LNCAP (cell line): ENCODE measurements at regions not wholly inside any gene's neighbourhood (a gene's known extent, or its start where the extent isn't known, plus 50 kb on each side); places are given as distances from the start of the nearest gene placed in this dataset.

Experiments used
- CTCF ChIP-seq: fragments of 450-650 bp; IDR thresholded peaks from 2 replicates; pipeline ENCODE4 v1.5.1; 2017; ENCODE audit warnings: mild to moderate bottlenecking

DNA sequence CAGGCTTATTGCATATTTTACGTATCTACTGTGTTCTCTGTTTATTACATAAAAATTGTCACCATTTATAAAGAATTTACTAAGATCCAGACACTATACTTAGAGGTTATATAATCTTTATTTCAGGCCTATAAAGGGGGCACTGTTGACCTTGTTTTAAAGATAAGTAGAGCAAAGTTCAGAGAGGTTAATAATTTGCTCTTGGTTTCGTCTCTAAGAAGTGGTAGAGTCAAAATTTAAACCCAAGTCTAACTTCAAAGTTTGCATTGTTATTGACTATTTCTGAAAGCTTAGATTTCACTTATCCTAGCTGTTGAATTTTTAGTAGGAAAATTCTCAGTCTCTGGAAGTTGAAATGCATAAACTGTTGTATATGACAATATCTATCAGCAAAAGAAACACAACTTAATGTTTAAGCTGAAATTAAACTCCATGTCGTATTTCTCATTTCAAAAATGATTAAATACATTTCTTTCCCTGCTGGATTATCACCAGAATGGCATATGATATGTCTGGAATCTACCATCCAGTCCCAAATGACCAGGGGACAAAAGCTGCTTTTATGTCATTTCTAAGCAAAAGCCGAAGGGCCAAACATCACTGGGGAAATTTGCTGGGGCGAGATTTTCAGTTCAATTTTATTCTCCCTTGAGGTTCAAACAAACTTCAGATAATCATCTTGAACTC lies 138.4 kb downstream of the SLC7A11 start:
- no peak for TF ChIP-seq CTCF

DNA sequence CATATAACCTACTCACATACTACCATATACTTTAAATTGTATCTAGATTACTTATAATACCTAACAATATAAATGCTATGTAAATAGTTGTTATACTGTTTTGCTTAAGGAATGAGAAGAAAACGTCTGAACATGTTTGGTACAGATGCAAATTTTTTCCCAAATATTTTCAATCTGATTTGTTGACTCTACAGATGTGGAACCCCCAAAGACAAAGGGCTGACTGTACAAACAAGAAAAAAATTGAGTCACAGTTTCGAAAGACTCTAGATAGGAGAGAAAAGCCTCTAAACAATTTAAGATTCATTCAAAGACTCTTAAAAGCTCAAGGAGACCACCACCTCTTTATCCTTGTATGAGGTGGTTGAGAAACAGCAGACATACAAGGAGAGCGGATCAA lies 142.8 kb downstream of the SLC7A11 start:
- TF ChIP-seq CTCF, result no peak

- no peak for TF ChIP-seq CTCF
Observed at GRCh38 chr4:138097912-138098600, 144.1 kb downstream of the SLC7A11 start.

DNA sequence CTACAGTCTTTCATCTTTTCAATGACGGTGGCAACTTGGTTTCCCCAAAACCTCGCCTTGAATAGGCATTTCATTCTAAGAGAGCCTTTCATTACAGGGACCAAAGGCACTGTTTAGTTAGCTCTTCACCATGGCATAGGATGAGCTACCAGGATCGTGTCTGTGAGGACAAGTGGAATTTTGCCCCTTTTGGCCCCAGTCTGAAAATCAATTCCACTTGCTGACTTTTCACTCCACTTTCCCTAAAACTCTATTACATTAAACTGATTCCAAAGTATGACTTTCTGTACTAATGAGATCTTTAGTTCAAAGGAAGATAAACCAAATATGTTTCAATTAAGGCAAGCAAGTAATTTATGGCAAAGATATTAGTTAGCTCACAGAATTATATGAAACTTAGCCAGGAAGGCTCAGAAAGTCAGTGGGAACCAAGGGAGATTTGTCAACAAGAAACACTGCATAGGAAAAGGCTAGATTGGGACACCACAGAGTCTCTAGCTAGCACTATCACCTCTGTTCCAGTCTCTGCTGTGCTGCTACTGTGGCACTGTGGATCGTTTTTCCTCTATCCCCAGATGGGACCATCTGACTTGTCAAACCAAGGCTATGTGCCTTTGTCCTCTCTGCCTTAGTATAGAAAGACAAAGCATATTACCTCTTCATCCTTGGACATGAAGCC lies 145.6 kb downstream of the SLC7A11 start:
- no peak for TF ChIP-seq CTCF

- no peak for TF ChIP-seq CTCF
Observed at GRCh38 chr4:138095378-138095777, 146.8 kb downstream of the SLC7A11 start.

- TF ChIP-seq CTCF, result no peak
Observed at GRCh38 chr4:138092060-138092459, 150.1 kb downstream of the SLC7A11 start.

DNA sequence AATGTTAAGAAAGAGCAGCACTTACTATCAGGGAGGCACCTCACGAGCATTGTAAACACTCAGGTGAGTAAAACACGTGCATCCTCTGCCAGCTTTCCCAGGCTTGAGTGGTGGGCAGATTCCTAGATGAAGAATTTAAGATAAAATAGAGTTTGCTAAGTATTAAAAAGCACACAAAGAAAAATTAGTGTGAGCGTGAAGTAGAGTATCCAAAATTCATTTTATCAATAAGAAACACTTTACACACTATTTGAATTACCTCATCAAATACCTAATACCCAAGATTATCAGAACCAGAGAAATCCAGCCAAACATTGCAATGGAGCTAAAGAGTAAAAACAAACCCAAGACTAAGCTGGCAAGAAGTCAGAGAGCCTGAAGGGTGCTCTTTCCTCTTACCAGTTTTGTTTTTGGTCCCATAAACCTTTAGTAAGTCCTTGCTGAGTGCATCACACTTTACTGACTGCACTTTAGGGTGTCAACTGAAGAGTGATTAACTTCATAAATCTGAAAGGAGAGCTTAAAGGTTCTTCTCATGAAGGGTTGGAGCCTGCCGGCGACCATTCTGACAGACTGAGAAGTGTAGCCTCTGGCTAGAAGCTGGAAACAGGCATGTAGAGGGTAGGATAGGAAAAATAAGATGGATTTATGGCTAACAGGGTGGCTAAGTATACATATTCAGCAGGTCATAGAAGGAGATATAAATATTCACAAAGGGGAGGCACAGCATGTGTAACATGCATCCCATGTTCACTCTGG lies 151.1 kb downstream of the SLC7A11 start:
- TF ChIP-seq CTCF, result no peak
